Activated CD4-positive, alpha-beta T cell treated with anti-CD3 and anti-CD28 coated beads, Interleukin-2, Interleukin-6, amounts not matched to agents 100 ng/mL and 50 ng/mL, durations not matched to agents 16 hours and 8 hours (primary cell): ENCODE measurements at regions not wholly inside any gene's neighbourhood (a gene's known extent, or its start where the extent isn't known, plus 50 kb on each side); places are given as distances from the start of the nearest gene placed in this dataset.

Experiments
- DNase-seq: peaks from one replicate; pipeline ENCODE4 v3.0.0-alpha.2; 2020

- no peak for DNase-seq
These were observed 209.6 kb upstream of the DTNBP1 start for GRCh38 chr6:15872241-15873103.

DNA sequence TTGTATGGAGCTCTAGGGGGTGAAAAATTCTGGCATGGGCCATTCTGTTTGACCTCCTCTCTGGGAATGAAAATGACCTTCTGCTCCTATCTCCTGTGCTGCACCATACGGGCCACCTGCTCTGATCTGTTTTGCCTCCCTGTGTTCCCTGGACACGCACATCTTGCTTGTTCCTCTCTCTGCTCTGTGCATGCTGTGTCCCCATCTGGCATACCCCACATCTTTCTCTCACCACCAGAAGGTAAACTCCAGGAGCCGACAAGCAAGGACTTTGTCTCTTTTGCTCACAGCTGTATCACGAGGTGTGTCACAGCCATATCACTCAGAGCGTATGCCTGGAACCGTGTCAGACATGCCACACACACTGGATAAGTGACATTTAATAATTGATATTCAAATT, 208.4 kb upstream of the DTNBP1 start:
- DNase-seq: no peak

DNA sequence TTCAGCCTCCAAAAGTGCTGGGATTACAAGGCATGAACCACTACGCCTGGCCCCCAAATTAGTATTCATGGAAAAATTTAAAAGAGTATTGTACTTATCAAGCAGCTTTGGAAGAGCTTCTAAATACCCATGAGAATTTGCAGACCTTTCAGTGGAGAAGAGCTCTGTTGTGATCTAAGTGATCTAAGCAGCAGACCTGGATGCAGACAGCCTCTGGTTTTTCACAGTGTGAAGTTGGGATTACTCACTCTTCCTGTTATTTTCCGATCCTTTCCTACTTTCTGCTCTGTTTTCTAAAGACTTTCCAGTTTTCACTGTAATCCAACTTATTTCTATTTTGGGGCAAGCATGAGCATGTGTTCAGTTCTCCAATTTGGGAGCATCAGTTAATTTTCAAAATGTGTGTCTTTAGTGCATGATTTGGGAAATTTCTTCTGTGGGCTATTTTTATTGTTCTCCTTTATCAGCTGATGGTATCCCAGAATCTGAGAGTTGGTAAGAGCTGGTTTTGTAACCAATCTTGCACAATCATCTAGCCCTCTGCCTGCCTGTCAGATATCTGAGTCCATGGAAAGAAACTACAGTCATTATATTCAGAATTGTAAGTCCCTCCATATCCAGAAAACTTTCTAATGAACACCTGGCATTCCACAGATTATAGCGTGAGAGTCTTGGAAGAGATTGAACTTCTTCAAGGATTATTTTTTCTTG, 207.7 kb upstream of the DTNBP1 start:
- DNase-seq: no peak

DNA sequence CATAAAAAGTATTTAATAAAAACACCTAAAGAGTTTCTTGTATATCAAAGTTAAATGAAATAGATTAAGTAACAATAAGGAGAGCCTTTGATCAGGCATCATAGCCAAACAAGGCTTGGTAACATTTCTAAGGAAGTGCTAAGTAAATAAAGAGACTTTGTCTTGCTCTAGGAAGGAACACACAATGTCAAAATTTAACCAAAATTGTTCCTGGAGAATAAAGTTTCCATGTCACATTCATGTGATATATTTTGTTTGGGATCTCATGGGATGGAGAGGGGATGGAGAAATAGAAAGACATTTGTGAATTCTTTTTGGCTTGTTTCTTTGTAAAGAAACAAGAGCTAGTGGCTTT, 201.9 kb upstream of the DTNBP1 start:
- DNase-seq: no peak

DNA sequence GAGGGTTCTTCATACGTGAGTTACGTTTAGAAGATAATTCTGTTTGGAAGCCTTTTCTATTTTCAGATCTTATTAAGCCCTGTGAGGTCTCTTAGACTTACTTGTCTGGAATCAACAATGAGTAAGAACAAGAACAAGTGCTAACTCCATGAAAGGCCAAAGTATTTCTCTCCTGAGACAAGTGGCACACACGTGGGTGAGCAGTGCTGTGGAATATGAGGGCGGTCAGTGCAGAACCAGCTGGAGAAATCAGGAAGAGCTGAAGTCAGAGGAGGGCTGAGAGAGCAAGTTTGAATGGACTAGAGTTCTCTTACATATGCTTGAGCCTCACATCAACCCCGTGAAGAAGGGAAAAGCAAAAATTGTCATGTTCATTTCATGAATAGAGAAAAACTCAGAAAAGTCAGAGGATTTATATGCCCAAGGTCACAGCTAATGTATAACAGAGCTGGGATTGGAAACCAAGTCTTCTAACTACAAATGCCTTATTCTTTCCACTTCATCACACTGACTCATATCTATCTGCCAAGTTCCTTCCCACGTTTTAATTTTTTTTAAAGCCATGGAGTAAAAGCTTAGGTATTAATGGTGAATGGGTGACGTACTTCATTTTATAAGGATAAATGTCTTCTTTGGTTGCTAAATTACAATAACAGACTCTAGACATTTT, 201.3 kb upstream of the DTNBP1 start:
- DNase-seq: no peak

- DNase-seq: no peak
These were observed 200.0 kb upstream of the DTNBP1 start for GRCh38 chr6:15862810-15863209.

GRCh38 chr6:15861486-15861885, 198.7 kb upstream of the DTNBP1 start:
- no peak for DNase-seq

- DNase-seq: no peak
These were observed 192.2 kb upstream of the DTNBP1 start for GRCh38 chr6:15854826-15855710.

DNA sequence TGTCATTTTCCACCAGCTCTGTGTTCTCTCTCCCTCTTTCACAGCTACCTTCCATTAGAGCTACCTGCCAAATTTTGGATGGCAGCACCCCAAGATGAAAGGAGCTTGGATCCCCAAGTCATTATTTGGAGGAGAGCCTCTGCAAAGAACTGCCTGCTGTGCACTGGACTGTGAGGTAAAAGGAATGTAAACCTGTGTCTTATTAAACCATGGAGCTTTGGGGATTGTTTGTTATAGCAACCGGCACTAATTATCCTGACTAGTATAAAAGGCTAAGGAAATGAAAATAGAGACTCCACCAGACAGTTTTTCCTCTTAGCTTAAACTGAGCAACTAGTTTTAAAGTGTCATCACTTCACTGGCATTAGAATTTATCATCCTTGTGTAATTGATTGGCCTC, 191.6 kb upstream of the DTNBP1 start:
- DNase-seq: no peak

- no peak for DNase-seq
These were observed 190.4 kb upstream of the DTNBP1 start for GRCh38 chr6:15853259-15853658.

DNA sequence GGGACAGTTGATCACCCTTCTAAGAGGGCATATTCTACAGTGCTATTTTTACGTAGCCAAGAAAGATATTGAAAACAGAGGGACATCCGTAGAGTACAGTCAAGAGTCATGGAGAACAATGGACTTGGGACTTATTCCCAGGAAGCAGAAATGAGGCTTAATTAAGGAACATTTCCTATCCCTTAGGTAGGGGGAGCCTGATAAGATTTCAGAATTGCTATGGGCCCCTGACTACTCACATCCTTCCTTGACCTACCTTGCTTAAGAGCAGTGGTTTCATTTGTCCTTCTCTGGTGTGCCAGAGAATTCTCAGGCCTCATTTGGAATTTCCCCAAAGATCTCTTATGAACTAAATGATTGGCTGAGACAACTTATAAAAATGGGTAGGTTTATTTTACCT, 189.5 kb upstream of the DTNBP1 start:
- DNase-seq: no peak

DNA sequence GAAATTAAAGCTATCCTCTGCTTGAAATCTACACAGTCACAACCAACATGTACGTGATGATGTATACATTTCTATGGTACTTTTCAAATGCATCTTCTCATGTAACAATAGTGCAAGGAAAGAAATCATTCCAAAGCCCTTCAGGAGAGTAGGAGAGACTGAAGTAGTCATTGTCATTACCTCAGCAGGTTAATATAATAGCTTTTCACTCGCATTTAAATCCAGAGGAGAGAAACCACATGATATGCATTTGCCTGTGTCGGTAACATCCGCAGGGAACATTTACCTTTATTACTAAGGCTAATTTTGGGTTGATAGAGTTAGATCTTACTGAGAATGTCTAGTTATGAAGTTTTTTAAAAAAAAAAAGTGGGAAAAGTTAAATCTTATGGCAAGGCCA, 186.6 kb upstream of the DTNBP1 start:
- DNase-seq: no peak

- no peak for DNase-seq
These were observed 182.7 kb upstream of the DTNBP1 start for GRCh38 chr6:15845492-15845891.

DNA sequence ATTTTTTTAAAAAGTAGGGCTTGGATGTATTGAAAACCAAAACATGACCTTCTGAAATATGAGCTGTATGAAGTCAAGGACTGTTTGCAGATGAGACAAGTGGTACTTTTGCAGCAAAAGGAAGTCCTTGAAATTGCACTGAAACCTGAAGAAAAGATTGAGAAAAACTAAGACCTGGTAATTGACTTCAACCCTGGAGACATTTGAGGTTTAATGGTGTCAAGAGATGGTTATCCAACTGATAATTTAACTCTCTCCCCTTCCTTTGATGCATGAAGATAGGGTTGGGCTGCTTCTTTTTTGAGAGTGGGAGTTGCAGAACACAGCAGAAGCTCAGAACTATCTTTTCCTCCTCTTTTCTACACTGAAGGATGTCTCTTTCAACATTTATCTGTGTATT, 180.9 kb upstream of the DTNBP1 start:
- DNase-seq: no peak

DNA sequence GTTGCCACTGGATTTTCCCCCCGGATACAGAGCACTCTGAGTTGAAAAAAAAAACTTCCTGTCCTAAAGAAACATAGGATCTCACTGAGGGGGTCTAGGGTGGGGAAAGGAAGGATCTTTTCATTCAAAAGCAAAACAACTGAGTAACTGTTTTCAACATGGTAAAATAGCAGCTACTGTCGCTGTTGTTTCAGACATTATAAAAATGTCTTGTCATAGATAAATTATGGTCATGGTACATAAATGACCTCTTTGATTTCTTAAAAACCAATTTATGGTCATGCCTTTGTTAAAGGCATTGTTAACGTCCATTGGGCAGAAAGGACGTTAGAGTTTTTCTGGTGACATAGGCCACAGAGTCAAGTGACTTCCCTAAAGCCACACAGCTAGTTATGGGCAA, 180.4 kb upstream of the DTNBP1 start:
- DNase-seq: no peak

GRCh38 chr6:15842727-15843117, 179.9 kb upstream of the DTNBP1 start:
- no peak for DNase-seq

DNA sequence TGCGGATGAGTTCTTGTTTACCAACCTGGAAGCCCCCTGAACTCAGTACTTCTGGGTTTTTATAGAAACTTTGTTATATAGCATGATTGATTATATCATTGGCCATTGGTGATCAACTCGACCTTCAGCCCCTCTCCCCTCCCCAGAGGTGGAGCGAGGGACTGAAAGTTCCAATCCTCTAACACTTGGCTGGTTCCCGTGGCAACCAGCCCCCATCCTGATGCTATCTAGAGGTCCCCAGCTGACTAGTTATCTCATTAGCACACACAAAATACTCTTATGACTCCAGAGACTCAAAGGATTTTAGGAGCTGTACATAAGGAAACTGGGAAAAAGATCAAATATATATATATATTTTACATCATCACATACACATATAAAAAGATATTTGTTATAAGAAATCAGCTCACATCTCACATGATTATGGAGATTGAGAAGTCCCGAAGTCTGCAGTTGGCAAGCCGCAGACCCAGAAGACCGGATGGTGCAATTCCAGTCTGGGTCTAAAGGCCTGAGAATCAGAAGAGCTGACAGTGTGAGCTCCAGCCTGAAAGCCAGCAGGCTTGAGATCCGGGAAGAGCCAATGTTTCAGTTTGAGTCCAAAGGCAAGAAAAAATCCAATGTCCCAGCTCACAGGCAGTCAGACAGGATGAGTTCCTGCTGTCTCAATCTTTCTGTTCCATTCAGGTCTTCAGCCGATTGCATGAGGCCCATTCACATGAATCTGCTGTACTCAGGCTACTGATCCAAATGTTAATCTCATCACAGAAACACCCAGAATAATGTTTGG, 179.3 kb upstream of the DTNBP1 start:
- DNase-seq: no peak

- DNase-seq: no peak
These were observed 177.2 kb upstream of the DTNBP1 start for GRCh38 chr6:15839969-15840541.

GRCh38 chr6:15837205-15837604, 174.4 kb upstream of the DTNBP1 start:
- no peak for DNase-seq

GRCh38 chr6:15832841-15833240, 170.0 kb upstream of the DTNBP1 start:
- no peak for DNase-seq

- no peak for DNase-seq
These were observed 166.3 kb upstream of the DTNBP1 start for GRCh38 chr6:15829156-15829555.
